ENCODE measurements at regions not wholly inside any gene's neighbourhood (a gene's known extent, or its start where the extent isn't known, plus 50 kb on each side); places are given as distances from the start of the nearest gene placed in this dataset.
"Not testable (repeated sequence)": the region's sequence is repeated elsewhere in the genome, so short reads cannot be mapped to it uniquely, and the experiment has no call there.

DNA sequence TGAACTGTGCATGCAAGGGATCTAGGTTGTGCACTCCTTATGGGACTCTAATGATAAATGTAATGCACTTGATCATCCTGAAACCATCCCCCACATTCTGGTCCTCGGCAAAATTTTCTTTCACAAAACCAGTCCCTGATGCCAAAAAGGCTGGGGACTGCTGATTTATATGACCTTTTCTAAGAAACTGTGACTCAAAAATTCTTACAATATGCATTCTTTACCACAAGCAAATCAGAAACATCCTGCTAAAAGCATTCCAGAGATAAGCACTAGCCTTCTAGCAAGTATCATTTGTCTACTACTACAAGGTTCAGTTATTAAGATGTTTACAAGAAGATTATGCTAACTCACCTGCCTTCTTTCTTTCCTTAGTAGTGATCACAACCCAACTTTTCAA is 166.5 kb upstream of the PCDH7 start:
- FAIRE-seq (no peak), DNase-seq (ENCODE audit: insufficient read length) (no peak)
- TF ChIP-seq TAF1 (IDR thresholded peaks at IDR 0.05; ENCODE audit: borderline replicate concordance, low read depth, low read length) (no peak), POLR2A (IDR thresholded peaks at IDR 0.05; ENCODE audit: low read depth, low read length) (no peak), POLR2AphosphoS5 (IDR thresholded peaks at IDR 0.05; ENCODE audit: low read depth, low read length) (no peak)

DNA sequence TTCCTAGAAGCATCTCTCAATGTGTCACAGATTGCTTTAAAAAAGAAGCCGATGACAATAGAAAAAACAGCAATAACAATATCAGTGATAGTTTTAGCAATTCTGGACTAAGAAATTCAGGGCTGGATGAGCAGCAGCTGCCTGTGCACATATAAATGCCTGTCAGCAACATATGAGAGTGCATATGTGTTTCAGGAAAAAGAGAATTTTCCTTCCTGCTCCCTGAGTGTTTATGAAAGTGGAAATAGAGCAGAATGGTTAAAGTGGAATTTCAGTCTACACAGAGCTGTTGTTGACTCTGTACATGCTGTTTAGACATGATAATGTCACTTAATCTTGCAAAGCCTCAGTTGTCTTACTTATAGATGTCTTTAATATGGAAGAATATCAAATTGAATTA is 164.4 kb upstream of the PCDH7 start:
- DNase-seq (ENCODE audit: insufficient read length) (no peak), FAIRE-seq (no peak)
- TF ChIP-seq POLR2A (IDR thresholded peaks at IDR 0.05; ENCODE audit: low read depth, low read length) (no peak), TAF1 (IDR thresholded peaks at IDR 0.05; ENCODE audit: borderline replicate concordance, low read depth, low read length) (no peak), POLR2AphosphoS5 (IDR thresholded peaks at IDR 0.05; ENCODE audit: low read depth, low read length) (no peak)

DNA sequence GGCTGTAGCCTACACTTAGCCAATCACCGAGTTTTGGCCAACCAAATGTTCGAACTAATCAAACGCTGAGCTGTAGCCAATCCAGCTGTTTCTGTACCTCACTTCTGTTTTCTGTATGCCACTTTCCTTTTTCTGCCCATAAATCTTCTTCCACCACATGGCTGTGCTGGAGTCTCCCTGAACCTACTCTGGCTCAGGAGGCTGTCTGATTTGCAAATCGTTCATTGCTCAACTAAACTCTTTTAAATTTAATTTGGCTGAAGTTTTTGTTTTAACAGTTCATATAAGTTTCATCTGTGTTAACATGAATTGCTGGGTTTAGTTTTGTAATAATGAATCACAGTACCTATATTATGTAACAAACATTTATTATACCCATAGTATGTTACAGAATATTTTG is 160.7 kb upstream of the PCDH7 start:
- no peak for DNase-seq (ENCODE audit: insufficient read length)
- TF ChIP-seq POLR2AphosphoS5 (IDR thresholded peaks at IDR 0.05; ENCODE audit: low read depth, low read length) (no peak), POLR2A (IDR thresholded peaks at IDR 0.05; ENCODE audit: low read depth, low read length) (no peak), TAF1 (IDR thresholded peaks at IDR 0.05; ENCODE audit: borderline replicate concordance, low read depth, low read length) (no peak)
- FAIRE-seq: no peak

DNA sequence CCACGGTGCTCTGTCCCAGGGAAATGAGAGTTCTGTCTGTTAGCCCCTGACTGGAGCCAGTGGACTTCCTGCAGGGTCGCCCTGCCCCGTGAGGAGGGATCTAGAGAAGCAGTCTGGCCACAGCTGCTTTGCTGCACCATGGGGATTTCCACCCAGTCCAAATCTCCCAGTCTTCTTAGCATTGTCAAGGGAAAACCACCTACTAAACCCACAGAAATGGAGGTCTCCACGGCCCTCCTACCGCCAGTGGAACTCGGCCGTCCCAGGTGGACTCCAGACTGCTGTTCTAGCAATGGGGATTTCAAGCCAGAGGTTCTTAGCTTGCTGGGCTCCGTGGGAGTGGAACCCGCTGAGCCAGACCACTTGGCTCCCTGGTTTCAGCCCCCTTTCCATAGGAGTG is 133.3 kb upstream of the PCDH7 start:
- TF ChIP-seq POLR2AphosphoS5 (IDR thresholded peaks at IDR 0.05; ENCODE audit: low read depth, low read length) (no peak), TAF1 (IDR thresholded peaks at IDR 0.05; ENCODE audit: borderline replicate concordance, low read depth, low read length) (no peak), POLR2A (IDR thresholded peaks at IDR 0.05; ENCODE audit: low read depth, low read length) (no peak)
- FAIRE-seq (no peak), DNase-seq (ENCODE audit: insufficient read length) (no peak)

DNA sequence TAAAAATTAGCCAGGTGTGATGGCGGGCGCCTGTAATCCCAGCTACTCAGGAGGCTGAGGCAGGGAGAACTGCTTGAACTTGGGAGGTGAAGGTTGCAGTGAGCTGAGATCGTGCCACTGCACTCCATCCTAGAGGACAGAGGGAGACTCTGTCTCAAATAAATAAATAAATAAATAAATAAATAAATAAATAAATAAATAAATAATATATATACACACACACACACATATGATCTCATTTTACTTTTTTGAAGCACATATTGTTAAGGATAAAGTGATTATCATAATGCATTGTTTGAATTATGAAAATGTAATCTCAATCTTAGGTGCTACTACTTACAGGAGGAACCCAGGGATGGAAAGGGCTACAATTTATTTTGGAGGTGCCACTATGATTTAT is 130.5 kb upstream of the PCDH7 start:
- DNase-seq (ENCODE audit: insufficient read length); FAIRE-seq: not testable (repeated sequence)

DNA sequence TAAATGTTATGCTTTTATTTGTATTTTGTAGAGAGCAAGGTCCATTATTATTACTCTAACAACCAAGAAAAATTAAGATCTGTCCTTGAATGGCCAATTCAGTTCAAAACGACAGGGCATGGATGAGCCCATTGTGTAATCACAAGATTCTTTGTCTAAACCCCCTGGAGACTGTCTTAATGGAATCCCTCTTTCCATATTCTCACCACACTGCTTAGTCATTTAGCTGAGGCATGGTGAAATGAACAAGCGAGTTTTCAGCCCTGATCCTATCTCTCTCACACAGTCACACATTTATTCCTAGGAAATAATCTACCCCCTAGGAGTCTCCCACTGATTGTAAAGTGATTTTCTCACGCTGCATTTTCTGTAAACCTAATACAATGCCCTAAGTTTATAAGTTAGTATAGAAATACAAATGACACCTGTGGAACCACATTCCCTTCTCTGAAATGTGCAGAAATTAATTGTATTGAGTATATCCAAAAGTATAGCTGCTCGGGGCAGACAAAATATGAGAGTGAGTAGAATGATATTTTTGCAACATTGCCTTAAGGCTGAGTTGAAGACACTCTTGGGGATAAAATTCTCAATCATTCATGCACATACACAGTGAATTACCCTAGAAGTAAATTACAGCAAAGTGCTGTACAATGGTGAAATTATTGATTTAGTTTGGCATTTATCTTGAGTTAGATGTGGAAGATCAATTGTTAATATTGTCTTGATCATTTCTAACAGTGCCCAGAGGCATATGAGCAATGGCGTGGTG is 119.7 kb upstream of the PCDH7 start:
- FAIRE-seq (no peak), DNase-seq (ENCODE audit: insufficient read length) (no peak)
- no peak for TF ChIP-seq POLR2A (IDR thresholded peaks at IDR 0.05; ENCODE audit: low read depth, low read length)
- TF ChIP-seq POLR2AphosphoS5 (IDR thresholded peaks at IDR 0.05; ENCODE audit: low read depth, low read length): no peak
- TF ChIP-seq TAF1 (IDR thresholded peaks at IDR 0.05; ENCODE audit: borderline replicate concordance, low read depth, low read length): no peak

DNA sequence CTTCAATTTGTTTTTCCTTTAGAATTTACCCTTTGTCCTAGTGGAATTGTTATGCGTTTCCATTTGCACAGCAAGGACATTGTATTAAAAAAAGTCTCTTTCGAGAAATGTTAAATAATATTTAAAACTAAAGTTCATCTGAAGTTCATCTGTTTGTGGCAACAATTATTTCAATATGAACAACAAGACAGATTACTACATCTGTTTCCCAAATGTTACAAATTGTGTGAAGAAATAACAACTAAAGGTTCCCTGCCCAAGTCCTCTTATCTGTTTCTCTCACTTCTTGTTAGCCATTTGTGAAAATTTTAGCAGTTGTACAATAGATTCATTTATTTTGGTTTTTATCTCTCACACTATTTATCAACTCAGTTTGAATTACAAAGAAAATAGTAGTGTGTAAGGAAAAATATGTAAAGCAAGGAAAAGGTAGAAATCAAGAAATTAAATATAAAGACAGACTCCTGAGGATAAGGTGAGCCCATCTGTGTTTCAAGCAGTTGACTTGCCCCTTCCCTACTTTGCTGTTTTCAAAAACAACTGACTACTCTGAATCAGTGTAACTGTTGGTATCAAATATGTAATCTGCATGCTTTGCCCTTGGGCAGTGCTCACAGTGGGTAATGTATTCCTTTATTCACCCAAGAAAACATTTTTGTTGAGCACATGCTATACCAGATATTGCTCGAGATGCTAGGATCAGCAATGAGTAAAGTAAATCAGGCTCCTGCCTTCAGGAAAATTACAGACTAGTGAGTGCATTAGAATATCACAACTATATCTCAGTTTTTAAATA is 118.9 kb upstream of the PCDH7 start:
- FAIRE-seq (no peak), DNase-seq (ENCODE audit: insufficient read length) (no peak)
- no peak for TF ChIP-seq TAF1 (IDR thresholded peaks at IDR 0.05; ENCODE audit: borderline replicate concordance, low read depth, low read length)
- TF ChIP-seq POLR2AphosphoS5 (IDR thresholded peaks at IDR 0.05; ENCODE audit: low read depth, low read length): no peak
- no peak for TF ChIP-seq POLR2A (IDR thresholded peaks at IDR 0.05; ENCODE audit: low read depth, low read length)

DNA sequence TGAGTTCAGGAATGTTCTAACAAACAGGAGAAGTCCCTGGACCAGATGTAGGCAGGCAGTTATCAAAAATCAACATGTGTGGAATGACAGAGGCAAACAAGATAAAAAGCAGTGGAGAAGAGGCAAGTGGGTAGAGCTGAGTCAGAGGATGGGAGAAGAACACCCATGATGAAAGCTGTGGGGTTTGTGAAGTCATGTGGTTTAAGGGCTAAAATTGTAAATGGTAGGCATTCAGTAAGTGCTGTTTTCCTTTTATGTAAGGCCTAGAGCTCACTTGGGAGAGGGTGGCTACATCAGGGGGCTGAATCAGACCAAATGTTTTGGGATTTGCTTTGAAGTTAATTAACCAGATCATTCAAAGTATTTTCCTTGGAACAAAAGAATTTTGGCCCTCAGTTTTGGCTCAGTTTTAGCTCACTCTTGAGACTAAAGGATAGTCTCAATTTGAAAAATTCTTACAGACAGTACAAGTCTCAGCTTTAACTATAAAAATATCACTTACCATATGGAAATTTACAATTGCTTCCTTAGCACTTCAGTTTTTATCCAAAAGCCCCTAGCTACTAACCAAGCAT is 114.5 kb upstream of the PCDH7 start:
- TF ChIP-seq POLR2AphosphoS5 (IDR thresholded peaks at IDR 0.05; ENCODE audit: low read depth, low read length) (no peak), TAF1 (IDR thresholded peaks at IDR 0.05; ENCODE audit: borderline replicate concordance, low read depth, low read length) (no peak), POLR2A (IDR thresholded peaks at IDR 0.05; ENCODE audit: low read depth, low read length) (no peak)
- FAIRE-seq (no peak), DNase-seq (ENCODE audit: insufficient read length) (no peak)

DNA sequence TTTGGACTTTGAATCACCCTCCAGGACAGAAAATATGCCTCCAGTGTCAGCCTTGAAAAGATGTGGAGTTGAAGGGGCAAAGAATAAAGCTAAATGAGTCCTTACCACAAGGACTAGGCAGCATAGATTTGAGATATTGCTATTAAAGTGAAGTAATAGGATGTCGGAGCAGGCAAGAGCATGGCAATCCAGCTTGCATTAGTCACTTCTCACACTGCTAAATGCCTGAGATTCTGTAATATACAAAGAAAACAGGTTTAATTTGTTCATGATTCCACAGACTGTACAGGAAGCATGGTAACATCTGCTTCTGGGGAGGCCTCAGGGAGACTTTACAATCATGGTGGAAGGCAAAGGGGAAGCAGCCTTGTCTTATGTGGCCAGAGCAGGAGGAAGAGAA is 109.8 kb upstream of the PCDH7 start:
- TF ChIP-seq POLR2A (IDR thresholded peaks at IDR 0.05; ENCODE audit: low read depth, low read length) (no peak), TAF1 (IDR thresholded peaks at IDR 0.05; ENCODE audit: borderline replicate concordance, low read depth, low read length) (no peak), POLR2AphosphoS5 (IDR thresholded peaks at IDR 0.05; ENCODE audit: low read depth, low read length) (no peak)
- no peak for FAIRE-seq

DNA sequence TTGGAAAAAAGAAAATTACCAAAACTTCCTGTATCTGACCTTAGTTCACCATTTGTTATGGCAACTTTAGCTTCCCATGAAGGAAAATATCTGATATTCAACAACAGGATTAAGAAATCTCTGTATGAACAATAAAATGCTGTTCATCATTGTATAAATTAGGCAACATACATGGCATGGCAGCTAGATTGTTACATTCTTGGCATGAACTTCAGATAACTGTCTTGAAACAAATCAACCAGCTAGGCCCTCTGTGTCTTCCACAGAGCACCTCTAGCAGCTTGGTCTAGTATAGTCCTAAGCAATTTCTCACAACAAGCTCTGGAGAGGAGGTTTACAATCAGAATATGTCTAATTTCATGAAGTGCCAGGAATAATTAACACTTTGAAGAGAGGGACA is 105.4 kb upstream of the PCDH7 start:
- no peak for TF ChIP-seq TAF1 (IDR thresholded peaks at IDR 0.05; ENCODE audit: borderline replicate concordance, low read depth, low read length)
- no peak for TF ChIP-seq POLR2AphosphoS5 (IDR thresholded peaks at IDR 0.05; ENCODE audit: low read depth, low read length)
- TF ChIP-seq POLR2A (IDR thresholded peaks at IDR 0.05; ENCODE audit: low read depth, low read length): no peak
- DNase-seq (ENCODE audit: insufficient read length) (no peak), FAIRE-seq (no peak)

More for the DNA sequence above, 109.8 kb upstream of the PCDH7 start:
- DNase-seq (ENCODE audit: insufficient read length): no peak

DNA sequence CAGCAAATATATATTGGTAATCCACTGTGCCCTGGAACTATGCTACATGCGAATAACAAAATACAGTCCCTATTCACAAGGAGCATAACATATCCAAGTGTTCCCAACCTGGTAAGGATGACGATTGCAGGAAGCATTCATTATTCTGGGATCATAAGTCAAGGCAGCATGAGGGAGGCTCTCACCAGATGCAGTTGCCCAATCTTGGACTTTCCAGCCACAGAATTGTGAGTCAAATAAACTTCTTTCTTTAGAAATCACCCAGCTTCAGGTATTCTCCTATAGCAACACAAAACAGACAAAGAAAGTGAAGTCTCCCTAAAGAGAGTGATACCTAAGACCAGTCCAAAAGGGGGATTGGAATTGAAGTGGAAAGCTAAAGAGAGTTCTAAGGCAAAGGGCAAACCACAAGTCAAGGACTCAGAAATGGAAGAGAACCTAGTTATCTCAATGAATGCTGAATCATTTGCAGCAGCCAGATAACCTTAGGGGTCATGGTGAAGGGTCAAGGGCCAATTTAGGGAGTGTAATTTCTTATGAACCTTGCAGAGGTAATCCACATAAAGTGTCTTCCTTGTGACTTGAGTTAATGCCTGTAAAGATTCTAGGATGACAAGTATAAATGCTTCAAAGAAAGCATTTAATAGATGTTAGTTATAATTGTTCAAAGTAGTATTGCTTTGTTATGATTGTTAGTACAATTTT is 103.1 kb upstream of the PCDH7 start:
- DNase-seq (ENCODE audit: insufficient read length): no peak
- no peak for FAIRE-seq
- TF ChIP-seq POLR2AphosphoS5 (IDR thresholded peaks at IDR 0.05; ENCODE audit: low read depth, low read length) (no peak), POLR2A (IDR thresholded peaks at IDR 0.05; ENCODE audit: low read depth, low read length) (no peak), TAF1 (IDR thresholded peaks at IDR 0.05; ENCODE audit: borderline replicate concordance, low read depth, low read length) (no peak)
